Gastrocnemius medialis (tissue), 4 donors: ENCODE measurements at regions not wholly inside any gene's neighbourhood (a gene's known extent, or its start where the extent isn't known, plus 50 kb on each side); places are given as distances from the start of the nearest gene placed in this dataset.

ENCODE experiments used
- ATAC-seq, 2 donors: fragments of 150-250 bp; one replicate each; pipeline ENCODE4 v1.9.1; 2016
- DNase-seq, 2 donors: peaks; one replicate each; pipeline ENCODE4 v3.0.0-alpha.2; 2019
- H3K27ac ChIP-seq, 4 donors: fragments of 200-600 bp; sonication (generic); 1 replicate in 1 of 4; 2 replicates in 3 of 4; pipeline ENCODE4 v1.5.1; 2016 to 2018; ENCODE audit warnings: mild to moderate bottlenecking in 2 of 4, moderate library complexity in 1 of 4
- H3K27me3 ChIP-seq, 3 donors: fragments of 200-600 bp; sonication (generic) in 2 of 3; 1 replicate in 1 of 3; 2 replicates in 2 of 3; pipeline versions ENCODE4 v1.5.1 to v1.6.0; 2016 to 2019; ENCODE audit warnings: mild to moderate bottlenecking in 1 of 3, moderate library complexity in 1 of 3
- H3K36me3 ChIP-seq, 2 donors: fragments of 200-600 bp; sonication (generic) in 1 of 2; one replicate each; pipeline ENCODE4 v1.5.1; 2017 to 2018
- H3K4me1 ChIP-seq, 2 donors: fragments of 200-600 bp; sonication (generic) in 1 of 2; one replicate each; pipeline ENCODE4 v1.5.1; 2016 to 2017; ENCODE audit warnings: mild to moderate bottlenecking in 2 of 2
- H3K4me3 ChIP-seq, 4 donors: fragments of 200-600 bp; sonication (generic) in 3 of 4; 1 replicate in 1 of 4; 2 replicates in 3 of 4; pipeline ENCODE4 v1.5.1; 2016 to 2019; ENCODE audit warnings: mild to moderate bottlenecking in 2 of 4
- H3K9me3 ChIP-seq, 3 donors: fragments of 200-600 bp; sonication (generic) in 2 of 3; 1 replicate in 1 of 3; 2 replicates in 2 of 3; pipeline ENCODE4 v1.5.1; 2016 to 2019
- POLR2A ChIP-seq, 2 donors: fragments of 450-650 bp; IDR thresholded peaks; one replicate each; pipeline ENCODE4 v1.6.1; 2017; ENCODE audit warnings: antibody characterized with exemption in 2 of 2, mild to moderate bottlenecking in 2 of 2, moderate library complexity in 2 of 2
- in situ Hi-C, 4 donors: fragments of 200-750 bp; cut with MboI; loops; one replicate each; pipeline versions ENCODE4 v1.15.0 to v1.8.0; 2017; ENCODE audit warnings: low sequenced_read_pairs in 4 of 4
- intact Hi-C: fragments of 100-400 bp; cut with DNase I; formaldehyde crosslinking; loops from one replicate; pipeline ENCODE4 v1.15.1; 2023; ENCODE audit warnings: low total_unique reads
- TF ChIP-seq, protein P1 (sequence below), 5 experiments: fragments of 450-650 bp in 3 of 5; fragments of 200-600 bp in 2 of 5; sonication (generic) in 2 of 5; IDR thresholded peaks in 4 of 5; conservative IDR thresholded peaks in 1 of 5; 1 replicate in 4 of 5; 2 replicates in 1 of 5; pipeline ENCODE4 v1.5.1; 2016 to 2019; ENCODE audit warnings: antibody characterized with exemption in 5 of 5, mild to moderate bottlenecking in 3 of 5, moderate library complexity in 3 of 5

DNA sequence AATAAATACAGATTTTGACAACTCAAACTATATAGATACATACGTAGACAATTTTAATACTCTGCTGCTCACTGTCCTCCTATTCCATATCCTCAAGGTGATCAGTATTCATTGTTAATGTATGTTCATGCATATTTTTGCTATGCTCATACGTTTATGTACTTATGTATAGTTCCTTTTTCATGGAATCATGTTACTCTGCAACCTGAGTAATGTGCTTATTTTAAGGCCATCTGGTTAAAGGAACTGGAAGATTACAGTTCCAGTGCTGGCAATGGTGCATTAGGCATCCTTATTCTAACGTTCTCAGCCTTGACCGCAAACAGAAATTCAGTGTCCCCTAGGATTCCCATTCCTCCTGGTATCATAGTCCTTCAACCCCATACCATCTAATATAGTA is 385.0 kb upstream of the TNP1 start:
- no peak for ATAC-seq
- Histone ChIP-seq H3K27me3 (no peaks in the 10 kb centered on the region), H3K36me3 (no peaks in the 10 kb centered on the region), H3K4me3 (no peak overlapping the region), H3K27ac (peak overlapping the region in 1 of 4 donors; percentile 30), H3K4me1 (peaks cover 35 to 43% of the 10 kb centered on the region in 2 donors), H3K9me3 (no peaks in the 10 kb centered on the region)
- in situ Hi-C loops: no loop called here
- DNase-seq: no peak
- intact Hi-C loops: loop anchor here (5.0 kb wide), 1 partner anchor 563 kb away; no protein-coding TSS in a partner anchor
- TF ChIP-seq POLR2A (IDR thresholded peaks at IDR 0.05): no peak
- TF ChIP-seq, protein P1, sequence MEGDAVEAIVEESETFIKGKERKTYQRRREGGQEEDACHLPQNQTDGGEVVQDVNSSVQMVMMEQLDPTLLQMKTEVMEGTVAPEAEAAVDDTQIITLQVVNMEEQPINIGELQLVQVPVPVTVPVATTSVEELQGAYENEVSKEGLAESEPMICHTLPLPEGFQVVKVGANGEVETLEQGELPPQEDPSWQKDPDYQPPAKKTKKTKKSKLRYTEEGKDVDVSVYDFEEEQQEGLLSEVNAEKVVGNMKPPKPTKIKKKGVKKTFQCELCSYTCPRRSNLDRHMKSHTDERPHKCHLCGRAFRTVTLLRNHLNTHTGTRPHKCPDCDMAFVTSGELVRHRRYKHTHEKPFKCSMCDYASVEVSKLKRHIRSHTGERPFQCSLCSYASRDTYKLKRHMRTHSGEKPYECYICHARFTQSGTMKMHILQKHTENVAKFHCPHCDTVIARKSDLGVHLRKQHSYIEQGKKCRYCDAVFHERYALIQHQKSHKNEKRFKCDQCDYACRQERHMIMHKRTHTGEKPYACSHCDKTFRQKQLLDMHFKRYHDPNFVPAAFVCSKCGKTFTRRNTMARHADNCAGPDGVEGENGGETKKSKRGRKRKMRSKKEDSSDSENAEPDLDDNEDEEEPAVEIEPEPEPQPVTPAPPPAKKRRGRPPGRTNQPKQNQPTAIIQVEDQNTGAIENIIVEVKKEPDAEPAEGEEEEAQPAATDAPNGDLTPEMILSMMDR (IDR thresholded peaks at IDR 0.05 in 4 of 5, conservative IDR thresholded peaks at IDR 0.05 in 1 of 5): no peak

DNA sequence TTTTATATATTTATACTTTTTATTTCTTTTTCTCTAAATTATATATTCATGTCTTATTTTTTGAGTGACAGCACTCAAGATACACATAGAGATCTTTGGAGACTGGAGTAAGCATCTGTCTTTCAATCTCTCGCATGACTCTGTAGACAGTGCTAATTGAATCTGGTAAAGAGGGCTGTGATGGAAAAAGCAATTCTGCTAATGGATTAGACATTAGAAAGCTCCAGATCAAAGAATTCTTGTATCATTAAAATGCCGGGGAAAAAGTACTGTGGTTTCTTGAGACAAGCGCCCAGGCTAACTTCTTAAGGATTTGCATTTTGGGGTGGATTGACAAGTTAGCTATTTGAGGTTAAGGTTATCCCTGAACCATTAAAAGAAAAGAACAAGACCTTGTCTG is 383.1 kb upstream of the TNP1 start:
- no peaks in the 10 kb centered on the region for H3K9me3 ChIP-seq
- no peaks in the 10 kb centered on the region for H3K27me3 ChIP-seq
- H3K27ac ChIP-seq: no peak overlapping the region
- intact Hi-C loops: no loop called here
- no peaks in the 10 kb centered on the region for H3K36me3 ChIP-seq
- DNase-seq (no peak), ATAC-seq (no peak)
- no peak for TF ChIP-seq POLR2A (IDR thresholded peaks at IDR 0.05)
- in situ Hi-C loops: no loop called here
- peaks cover 21 to 31% of the 10 kb centered on the region in 2 donors for H3K4me1 ChIP-seq
- no peak overlapping the region for H3K4me3 ChIP-seq

DNA sequence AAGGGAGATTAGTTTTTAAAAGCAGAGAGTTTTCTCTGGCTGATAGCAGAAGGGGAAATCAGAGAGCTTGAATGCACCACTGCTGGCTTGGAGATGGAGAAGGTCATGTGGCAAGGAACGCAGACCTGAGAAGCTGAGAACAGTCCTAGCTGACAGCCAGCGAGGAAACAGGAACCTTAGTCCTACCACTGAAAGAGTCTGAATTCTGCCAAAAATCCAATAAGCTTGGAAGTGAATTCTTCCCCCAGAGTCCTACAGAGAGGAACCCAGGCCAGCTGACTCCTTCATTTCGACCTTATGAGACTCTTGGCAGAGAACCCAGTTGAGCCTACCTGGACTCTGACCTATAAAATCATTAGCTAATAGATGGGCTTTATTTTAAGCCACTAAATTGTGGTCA is 371.9 kb upstream of the TNP1 start:
- no peaks in the 10 kb centered on the region for H3K27me3 ChIP-seq
- intact Hi-C loops: no loop called here
- in situ Hi-C loops: no loop called here
- DNase-seq (no peak), ATAC-seq (peak; percentile 23 to 53)
- no peak for TF ChIP-seq POLR2A (IDR thresholded peaks at IDR 0.05)
- TF ChIP-seq, protein P1 (IDR thresholded peaks at IDR 0.05 in 4 of 5, conservative IDR thresholded peaks at IDR 0.05 in 1 of 5): no peak
- no peaks in the 10 kb centered on the region for H3K9me3 ChIP-seq
- H3K4me3 ChIP-seq: no peak overlapping the region
- H3K4me1 ChIP-seq: peaks cover 6 to 13% of the 10 kb centered on the region in 2 donors
- H3K27ac ChIP-seq: no peak overlapping the region
- no peaks in the 10 kb centered on the region for H3K36me3 ChIP-seq

DNA sequence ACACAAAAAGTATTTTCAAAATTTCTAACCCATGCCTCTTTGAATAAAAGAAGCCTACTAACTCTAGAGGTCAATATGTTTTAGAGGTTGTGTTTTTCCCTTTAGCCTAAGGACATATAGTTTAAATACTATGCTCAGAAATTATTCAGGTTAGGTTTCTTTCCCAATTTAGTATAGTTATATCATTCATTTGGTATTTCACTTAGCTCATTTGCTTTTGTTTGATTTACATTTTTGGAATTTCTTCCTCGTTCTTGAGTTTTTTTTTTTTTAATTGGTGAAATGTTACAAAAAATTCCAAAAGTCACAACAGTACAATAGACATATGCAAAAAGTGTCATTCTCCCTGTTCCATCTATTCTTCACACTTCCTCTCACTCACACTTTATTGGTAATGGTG is 371.3 kb upstream of the TNP1 start:
- H3K27ac ChIP-seq: no peak overlapping the region
- TF ChIP-seq, protein P1 (IDR thresholded peaks at IDR 0.05 in 4 of 5, conservative IDR thresholded peaks at IDR 0.05 in 1 of 5): no peak
- TF ChIP-seq POLR2A (IDR thresholded peaks at IDR 0.05): no peak
- H3K4me1 ChIP-seq: peaks cover 6 to 13% of the 10 kb centered on the region in 2 donors
- intact Hi-C loops: no loop called here
- no peak for DNase-seq
- no peak overlapping the region for H3K4me3 ChIP-seq
- in situ Hi-C loops: no loop called here
- no peaks in the 10 kb centered on the region for H3K36me3 ChIP-seq
- H3K27me3 ChIP-seq: no peaks in the 10 kb centered on the region
- no peak for ATAC-seq
- no peaks in the 10 kb centered on the region for H3K9me3 ChIP-seq

DNA sequence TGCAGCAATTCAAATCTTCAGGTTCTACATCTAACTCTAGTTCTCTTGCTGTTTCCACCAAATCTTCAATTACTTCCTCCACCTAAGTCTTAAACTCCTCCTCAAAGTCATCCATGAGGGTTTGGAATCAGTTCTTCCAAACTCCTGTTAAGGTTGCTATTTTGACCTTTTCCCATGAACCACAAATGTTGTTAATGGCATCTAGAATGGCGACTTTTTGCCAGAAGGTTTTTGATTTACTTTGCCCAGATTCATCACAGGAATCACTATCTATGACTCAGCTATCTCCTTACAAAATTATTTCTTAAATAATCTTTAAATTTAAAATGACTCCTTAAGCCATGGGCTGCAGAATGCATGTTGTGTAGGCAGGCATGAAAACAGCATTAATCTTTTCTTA is 368.9 kb upstream of the TNP1 start:
- Histone ChIP-seq H3K36me3 (no peaks in the 10 kb centered on the region), H3K4me3 (no peak overlapping the region), H3K9me3 (no peaks in the 10 kb centered on the region), H3K4me1 (peaks cover 6 to 13% of the 10 kb centered on the region in 2 donors), H3K27ac (no peak overlapping the region), H3K27me3 (no peaks in the 10 kb centered on the region)
- DNase-seq (no peak), ATAC-seq (no peak)
- no peak for TF ChIP-seq POLR2A (IDR thresholded peaks at IDR 0.05)
- TF ChIP-seq, protein P1 (IDR thresholded peaks at IDR 0.05 in 4 of 5, conservative IDR thresholded peaks at IDR 0.05 in 1 of 5): no peak
- in situ Hi-C loops: no loop called here
- intact Hi-C loops: no loop called here
